GM12878 (cell line): ENCODE measurements at regions not wholly inside any gene's neighbourhood (a gene's known extent, or its start where the extent isn't known, plus 50 kb on each side); places are given as distances from the start of the nearest gene placed in this dataset.

Experiments used
- ATAC-seq: fragments of 200-7000 bp; cut with Tn5 transposase; 3 replicates; pipeline ENCODE4 v1.9.1; 2020; ENCODE audit warnings: mild to moderate bottlenecking, moderate library complexity
- BruUV-seq: library from RNA; stranded (reverse); fragments of 400-500 nt; replicated peaks from 2 replicates; lab custom pipeline; 2021; lab: Mats Ljungman, UMichigan
- CTCF ChIA-PET: fragments of 300-600 bp; sonication (Branson Sonifier 250); formaldehyde crosslinking; extraction: SDS; loops from one replicate; lab custom pipeline; 2021; ENCODE audit warnings: inconsistent platforms; lab: Yijun Ruan, JAX
- POLR2A ChIA-PET: fragments of 350-600 bp; formaldehyde crosslinking; extraction: SDS; loops from one replicate; lab custom pipeline; 2021; ENCODE audit warnings: inconsistent platforms; lab: Charles Lee
- RAD21 ChIA-PET: fragments of 300-600 bp; sonication (Branson Sonifier 250); formaldehyde crosslinking; loops from one replicate; lab custom pipeline; 2023; ENCODE audit warnings: antibody characterized with exemption; ENCODE audit not compliant: unreplicated experiment; lab: Charles Lee
- SMC1A ChIA-PET: fragments of 300-600 bp; sonication (Branson Sonifier 250); formaldehyde crosslinking; loops from one replicate; lab custom pipeline; 2023; ENCODE audit not compliant: unreplicated experiment, uncharacterized antibody; lab: Charles Lee
- DNase-seq: peaks from one replicate; pipeline ENCODE4 v3.0.0-alpha.2; 2011; ENCODE audit warnings: low read depth, low spot score
- FAIRE-seq: peaks from 3 replicates; lab custom pipeline; 2011; peaks lifted over from hg19 to GRCh38; lab: Jason Lieb, UNC
- H2AFZ ChIP-seq: 2 replicates; pipeline ENCODE4 v1.6.0; 2011; ENCODE audit warnings: low read depth, low read length, control low read depth; ENCODE audit not compliant: control insufficient read depth
- H3K27ac ChIP-seq: 2 replicates; pipeline ENCODE4 v1.5.1; 2011; ENCODE audit warnings: control low read depth; ENCODE audit not compliant: control insufficient read depth, insufficient read depth
- H3K27me3 ChIP-seq, 2 experiments: replicated peaks in 1 of 2; 2 replicates each; pipeline versions ENCODE4 v1.6.0 to v1.6.1; 2011; ENCODE audit warnings: low read length in 1 of 2; ENCODE audit not compliant: control insufficient read depth in 2 of 2, insufficient read depth in 2 of 2
- H3K36me3 ChIP-seq, 2 experiments: 2 replicates each; pipeline ENCODE4 v1.5.1; 2011; ENCODE audit warnings: low read length in 1 of 2; ENCODE audit not compliant: control insufficient read depth in 2 of 2, insufficient read depth in 2 of 2
- H3K4me1 ChIP-seq: 2 replicates; pipeline ENCODE4 v1.6.1; 2011; ENCODE audit warnings: mild to moderate bottlenecking, low read length, moderate library complexity, mixed read lengths; ENCODE audit not compliant: control insufficient read depth, insufficient read depth
- H3K4me2 ChIP-seq: 2 replicates; pipeline ENCODE4 v1.6.0; 2011; ENCODE audit warnings: control low read depth; ENCODE audit not compliant: control insufficient read depth, insufficient read depth
- H3K4me3 ChIP-seq: fragments of 200-600 bp; sonication (generic); 2 replicates; pipeline ENCODE4 v1.5.1; 2016
- H3K79me2 ChIP-seq: 2 replicates; pipeline ENCODE4 v1.6.0; 2011; ENCODE audit warnings: low read length; ENCODE audit not compliant: control insufficient read depth, insufficient read depth
- H3K9ac ChIP-seq: 2 replicates; pipeline ENCODE4 v1.8.0; 2011; ENCODE audit warnings: low read length, control low read depth, mixed read lengths; ENCODE audit not compliant: control insufficient read depth, insufficient read depth
- H3K9me3 ChIP-seq: replicated peaks from 3 replicates; pipeline ENCODE4 v1.5.1; 2011; ENCODE audit warnings: mild to moderate bottlenecking, low read length; ENCODE audit not compliant: control insufficient read depth, insufficient read depth
- H4K20me1 ChIP-seq: 2 replicates; pipeline ENCODE4 v1.6.0; 2011; ENCODE audit not compliant: control insufficient read depth, insufficient read depth
- FOS ChIP-seq: IDR thresholded peaks from 3 replicates; pipeline ENCODE4 v1.6.1; 2011; ENCODE audit warnings: borderline replicate concordance; ENCODE audit not compliant: insufficient read length; ENCODE audit errors: extremely low read depth
- HDGF ChIP-seq: fragments of 450-650 bp; IDR thresholded peaks from 2 replicates; pipeline ENCODE4 v1.6.1; 2016; ENCODE audit warnings: antibody characterized with exemption
- POLR2AphosphoS2 ChIP-seq: IDR thresholded peaks from 2 replicates; pipeline ENCODE4 v1.6.1; 2011; ENCODE audit warnings: low read depth, mild to moderate bottlenecking, low read length, improper control_type of control experiment, moderate library complexity
- RBBP5 ChIP-seq: fragments of 200-600 bp; sonication (generic); conservative IDR thresholded peaks from 2 replicates; pipeline ENCODE4 v1.6.1; 2016
- STAT3 ChIP-seq: IDR thresholded peaks from 2 replicates; pipeline ENCODE4 v1.6.1; 2011; ENCODE audit warnings: low read depth, low read length, improper control_type of control experiment
- YBX1 ChIP-seq: fragments of 450-650 bp; IDR thresholded peaks from 2 replicates; pipeline ENCODE4 v1.6.1; 2016; ENCODE audit warnings: antibody characterized with exemption
- WGBS: methylation state at CpG from one replicate; pipeline ENCODE4 v1.1.6; 2016; ENCODE audit warnings: low lambda C conversion rate; ENCODE audit not compliant: insufficient replicate concordance, insufficient coverage; ENCODE audit errors: missing lambda C conversion rate; 5-methylcytosine and 5-hydroxymethylcytosine counted together
- in situ Hi-C: fragments of 300-500 bp; cut with MboI; formaldehyde crosslinking; loops from 9 replicates; pipeline ENCODE4 v1.14.3; 2018; ENCODE audit warnings: mixed read lengths
- intact Hi-C: fragments of 100-400 bp; cut with micrococcal nuclease; formaldehyde crosslinking; loops from one replicate; pipeline ENCODE4 v1.14.2; 2022; ENCODE audit not compliant: unreplicated experiment
- TF ChIP-seq, protein P1 (sequence below): IDR thresholded peaks from 2 replicates; pipeline ENCODE4 v1.6.1; 2012; ENCODE audit warnings: low read depth, low read length, improper control_type of control experiment
- TF ChIP-seq, protein P2 (sequence below): IDR thresholded peaks from 2 replicates; pipeline ENCODE4 v1.6.1; 2011; ENCODE audit warnings: low read depth, mild to moderate bottlenecking, low read length, moderate library complexity, borderline replicate concordance; ENCODE audit errors: extremely low read depth
- TF ChIP-seq, protein P3 (sequence below): fragments of 450-650 bp; formaldehyde crosslinking; IDR thresholded peaks from 2 replicates; pipeline ENCODE4 v1.4.0; 2022; ENCODE audit warnings: mild to moderate bottlenecking, moderate library complexity

DNA sequence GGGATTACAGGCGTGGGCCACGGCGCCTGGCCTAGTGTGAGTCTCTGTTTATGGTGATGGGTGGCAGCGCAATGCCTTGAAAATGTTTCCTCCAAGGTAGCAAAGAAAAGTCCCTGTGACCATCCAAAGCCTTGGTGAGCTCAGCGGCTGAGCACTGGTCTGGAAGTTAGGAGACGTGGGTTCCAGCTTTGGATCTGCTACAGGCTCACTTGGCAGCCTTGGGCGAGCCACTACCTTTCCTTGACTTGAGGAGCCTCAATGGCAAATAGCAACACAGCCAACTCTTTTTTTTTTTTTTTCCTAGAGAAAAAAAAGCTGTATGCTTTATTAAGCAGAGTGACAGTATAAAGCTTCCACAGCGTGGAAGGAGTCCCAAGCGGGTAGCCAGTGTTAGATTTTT, 61.3 kb upstream of the RASD2 start:
- no peak overlapping the region for H3K27ac ChIP-seq
- intact Hi-C loops, result no loop called here
- ATAC-seq, result no peak
- no peak overlapping the region for H3K9ac ChIP-seq
- CTCF ChIA-PET, result interaction anchor here (0.6 kb wide), 1 partner anchor 73 kb away, joined by 3 read pairs; no protein-coding TSS in a partner anchor
- WGBS, result 38% methylated on average over 9 of the region's 9 CpGs
- no peak for TF ChIP-seq POLR2AphosphoS2
- TF ChIP-seq RBBP5, result no peak
- TF ChIP-seq, protein P1, sequence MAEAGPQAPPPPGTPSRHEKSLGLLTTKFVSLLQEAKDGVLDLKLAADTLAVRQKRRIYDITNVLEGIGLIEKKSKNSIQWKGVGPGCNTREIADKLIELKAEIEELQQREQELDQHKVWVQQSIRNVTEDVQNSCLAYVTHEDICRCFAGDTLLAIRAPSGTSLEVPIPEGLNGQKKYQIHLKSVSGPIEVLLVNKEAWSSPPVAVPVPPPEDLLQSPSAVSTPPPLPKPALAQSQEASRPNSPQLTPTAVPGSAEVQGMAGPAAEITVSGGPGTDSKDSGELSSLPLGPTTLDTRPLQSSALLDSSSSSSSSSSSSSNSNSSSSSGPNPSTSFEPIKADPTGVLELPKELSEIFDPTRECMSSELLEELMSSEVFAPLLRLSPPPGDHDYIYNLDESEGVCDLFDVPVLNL, result no peak
- TF ChIP-seq, protein P2, sequence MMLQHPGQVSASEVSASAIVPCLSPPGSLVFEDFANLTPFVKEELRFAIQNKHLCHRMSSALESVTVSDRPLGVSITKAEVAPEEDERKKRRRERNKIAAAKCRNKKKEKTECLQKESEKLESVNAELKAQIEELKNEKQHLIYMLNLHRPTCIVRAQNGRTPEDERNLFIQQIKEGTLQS, result no peak
- TF ChIP-seq, protein P3, sequence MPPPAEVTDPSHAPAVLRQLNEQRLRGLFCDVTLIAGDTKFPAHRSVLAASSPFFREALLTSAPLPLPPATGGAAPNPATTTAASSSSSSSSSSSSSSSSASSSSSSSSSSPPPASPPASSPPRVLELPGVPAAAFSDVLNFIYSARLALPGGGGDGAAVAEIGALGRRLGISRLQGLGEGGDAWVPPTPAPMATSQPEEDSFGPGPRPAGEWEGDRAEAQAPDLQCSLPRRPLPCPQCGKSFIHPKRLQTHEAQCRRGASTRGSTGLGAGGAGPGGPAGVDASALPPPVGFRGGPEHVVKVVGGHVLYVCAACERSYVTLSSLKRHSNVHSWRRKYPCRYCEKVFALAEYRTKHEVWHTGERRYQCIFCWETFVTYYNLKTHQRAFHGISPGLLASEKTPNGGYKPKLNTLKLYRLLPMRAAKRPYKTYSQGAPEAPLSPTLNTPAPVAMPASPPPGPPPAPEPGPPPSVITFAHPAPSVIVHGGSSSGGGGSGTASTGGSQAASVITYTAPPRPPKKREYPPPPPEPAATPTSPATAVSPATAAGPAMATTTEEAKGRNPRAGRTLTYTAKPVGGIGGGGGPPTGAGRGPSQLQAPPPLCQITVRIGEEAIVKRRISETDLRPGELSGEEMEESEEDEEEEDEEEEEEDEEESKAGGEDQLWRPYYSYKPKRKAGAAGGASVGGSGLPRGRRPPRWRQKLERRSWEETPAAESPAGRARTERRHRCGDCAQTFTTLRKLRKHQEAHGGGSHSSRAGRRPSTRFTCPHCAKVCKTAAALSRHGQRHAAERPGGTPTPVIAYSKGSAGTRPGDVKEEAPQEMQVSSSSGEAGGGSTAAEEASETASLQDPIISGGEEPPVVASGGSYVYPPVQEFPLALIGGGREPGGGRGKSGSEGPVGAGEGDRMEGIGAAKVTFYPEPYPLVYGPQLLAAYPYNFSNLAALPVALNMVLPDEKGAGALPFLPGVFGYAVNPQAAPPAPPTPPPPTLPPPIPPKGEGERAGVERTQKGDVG (CRISPR knock-in tag), result no peak
- TF ChIP-seq FOS, result no peak
- TF ChIP-seq STAT3, result no peak
- TF ChIP-seq HDGF, result no peak
- no peak for TF ChIP-seq YBX1
- no peak overlapping the region for H2AFZ ChIP-seq
- no peak overlapping the region for H3K4me3 ChIP-seq
- H4K20me1 ChIP-seq, result no peaks in the 10 kb centered on the region
- no peak overlapping the region for H3K4me2 ChIP-seq
- RAD21 ChIA-PET, result no interaction called here
- H3K4me1 ChIP-seq, result peaks cover 4% of the 10 kb centered on the region; the same call in 1 of the 2 replicates
- POLR2A ChIA-PET, result no interaction called here
- peaks cover 0 to 4% of the 10 kb centered on the region in 2 experiments; a peak in 1 of 4 replicates for H3K27me3 ChIP-seq
- no peaks in the 10 kb centered on the region for H3K36me3 ChIP-seq
- H3K9me3 ChIP-seq, result no peaks in the 10 kb centered on the region
- in situ Hi-C loops, result no loop called here
- SMC1A ChIA-PET, result no interaction called here
- no peaks in the 10 kb centered on the region for H3K79me2 ChIP-seq
- no peak for FAIRE-seq
- BruUV-seq, result no TSS peak
- DNase-seq, result no peak
